ENCODE measurements at regions not wholly inside any gene's neighbourhood (a gene's known extent, or its start where the extent isn't known, plus 50 kb on each side); places are given as distances from the start of the nearest gene placed in this dataset.

DNA sequence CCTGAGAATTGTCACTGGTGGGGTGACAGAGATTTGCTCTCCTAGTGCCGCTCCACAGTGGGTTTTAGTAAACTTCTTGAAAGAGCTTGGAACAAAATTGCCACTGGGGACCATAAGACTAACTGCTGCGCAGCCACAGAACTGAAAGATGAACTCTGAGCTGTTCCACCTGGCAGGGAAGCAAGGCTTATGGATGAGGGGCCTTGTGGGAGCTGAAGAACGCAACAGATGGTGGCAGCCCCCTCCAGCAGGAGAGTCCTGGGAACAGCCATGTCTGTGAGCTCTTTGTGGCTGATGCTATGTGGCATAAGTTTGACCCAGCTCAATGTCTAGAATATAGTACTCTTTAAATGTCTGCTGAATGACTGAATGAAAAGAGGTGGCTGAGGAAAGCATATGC is 66.8 kb upstream of the C2CD4B start:
- TF ChIP-seq, protein P1, sequence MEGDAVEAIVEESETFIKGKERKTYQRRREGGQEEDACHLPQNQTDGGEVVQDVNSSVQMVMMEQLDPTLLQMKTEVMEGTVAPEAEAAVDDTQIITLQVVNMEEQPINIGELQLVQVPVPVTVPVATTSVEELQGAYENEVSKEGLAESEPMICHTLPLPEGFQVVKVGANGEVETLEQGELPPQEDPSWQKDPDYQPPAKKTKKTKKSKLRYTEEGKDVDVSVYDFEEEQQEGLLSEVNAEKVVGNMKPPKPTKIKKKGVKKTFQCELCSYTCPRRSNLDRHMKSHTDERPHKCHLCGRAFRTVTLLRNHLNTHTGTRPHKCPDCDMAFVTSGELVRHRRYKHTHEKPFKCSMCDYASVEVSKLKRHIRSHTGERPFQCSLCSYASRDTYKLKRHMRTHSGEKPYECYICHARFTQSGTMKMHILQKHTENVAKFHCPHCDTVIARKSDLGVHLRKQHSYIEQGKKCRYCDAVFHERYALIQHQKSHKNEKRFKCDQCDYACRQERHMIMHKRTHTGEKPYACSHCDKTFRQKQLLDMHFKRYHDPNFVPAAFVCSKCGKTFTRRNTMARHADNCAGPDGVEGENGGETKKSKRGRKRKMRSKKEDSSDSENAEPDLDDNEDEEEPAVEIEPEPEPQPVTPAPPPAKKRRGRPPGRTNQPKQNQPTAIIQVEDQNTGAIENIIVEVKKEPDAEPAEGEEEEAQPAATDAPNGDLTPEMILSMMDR (IDR thresholded peaks at IDR 0.05; ENCODE audit: low read length) = no peak
- TF ChIP-seq EZH2phosphoT487 (IDR thresholded peaks at IDR 0.05; ENCODE audit: low read length) = no peak

All from MM.1S (cell line).